CD4-positive, alpha-beta T cell treated with Interleukin-10 for 1 hour (primary cell): ENCODE measurements at regions not wholly inside any gene's neighbourhood (a gene's known extent, or its start where the extent isn't known, plus 50 kb on each side); places are given as distances from the start of the nearest gene placed in this dataset.
A peak's percentile ranks its signal among the peaks of the same experiment; 100 is the strongest.

Experiments
- DNase-seq: peaks from one replicate; pipeline ENCODE4 v3.0.0-alpha.2; 2020

GRCh38 chr21:18460979-18461378 lies 57.4 kb upstream of the TMPRSS15 start:
- no peak for DNase-seq

GRCh38 chr21:18461743-18462142 lies 58.2 kb upstream of the TMPRSS15 start:
- no peak for DNase-seq

GRCh38 chr21:18467715-18468114 lies 64.1 kb upstream of the TMPRSS15 start:
- no peak for DNase-seq

DNA sequence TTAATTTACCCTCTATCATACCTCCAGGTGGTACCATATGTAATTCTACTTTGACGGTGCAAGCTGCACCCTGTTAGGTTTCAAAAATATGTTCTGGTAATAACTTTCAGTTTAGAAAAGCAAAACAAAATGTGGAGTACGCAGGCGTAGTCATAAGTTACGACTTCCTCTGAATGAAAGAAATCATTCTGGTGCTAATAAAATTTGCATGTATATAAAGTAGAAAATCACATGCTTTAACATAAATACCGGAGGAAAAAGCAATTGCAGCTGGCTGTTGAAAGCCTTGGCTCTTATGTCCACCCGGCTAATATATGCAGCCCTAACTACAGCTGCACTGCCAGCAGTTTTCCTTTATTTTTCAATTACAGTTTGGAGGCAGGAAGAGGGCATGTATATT lies 65.2 kb upstream of the TMPRSS15 start:
- DNase-seq: no peak

DNA sequence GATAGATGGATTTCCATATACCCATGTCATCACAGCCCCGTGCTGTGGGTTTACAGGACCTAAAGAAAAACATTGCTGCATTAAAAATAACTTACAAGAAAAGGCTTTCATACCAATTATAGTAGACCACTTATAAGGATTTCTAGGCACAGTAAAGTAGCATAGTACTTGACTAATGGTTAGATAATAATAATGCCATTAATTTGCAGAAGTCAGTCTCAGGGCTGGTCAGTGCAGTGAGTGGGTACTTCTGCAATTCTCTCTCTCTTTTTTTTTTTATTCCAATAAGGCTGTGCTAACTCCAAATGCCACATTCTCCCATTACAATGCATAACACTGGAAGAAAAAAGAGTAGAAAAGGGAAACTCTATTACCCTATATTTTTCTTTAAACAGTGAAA lies 73.1 kb upstream of the TMPRSS15 start:
- DNase-seq: no peak

DNA sequence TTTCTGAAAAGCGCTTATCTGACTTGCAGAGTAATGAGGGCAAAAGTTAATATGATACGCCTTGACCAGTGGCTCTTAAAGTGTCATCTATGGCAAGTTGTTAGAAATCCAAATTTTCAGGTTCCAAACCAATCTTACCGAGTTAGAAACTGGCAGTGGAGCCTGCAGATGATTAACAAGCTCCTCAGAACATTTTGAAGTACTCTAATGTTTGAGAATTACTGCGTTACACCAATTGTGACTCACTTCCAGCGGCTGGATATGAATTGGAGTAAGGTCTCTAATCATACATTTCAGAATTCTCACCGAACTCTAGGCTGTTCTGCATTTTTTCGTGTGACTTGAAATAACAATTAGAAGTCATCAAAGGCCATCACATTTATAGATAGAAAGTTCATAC lies 73.5 kb upstream of the TMPRSS15 start:
- DNase-seq: no peak

GRCh38 chr21:18478513-18478912 lies 74.9 kb upstream of the TMPRSS15 start:
- no peak for DNase-seq

- DNase-seq: no peak
These were observed 84.7 kb upstream of the TMPRSS15 start for GRCh38 chr21:18488252-18488651.

- DNase-seq: no peak
These were observed 89.8 kb upstream of the TMPRSS15 start for GRCh38 chr21:18493422-18493821.

DNA sequence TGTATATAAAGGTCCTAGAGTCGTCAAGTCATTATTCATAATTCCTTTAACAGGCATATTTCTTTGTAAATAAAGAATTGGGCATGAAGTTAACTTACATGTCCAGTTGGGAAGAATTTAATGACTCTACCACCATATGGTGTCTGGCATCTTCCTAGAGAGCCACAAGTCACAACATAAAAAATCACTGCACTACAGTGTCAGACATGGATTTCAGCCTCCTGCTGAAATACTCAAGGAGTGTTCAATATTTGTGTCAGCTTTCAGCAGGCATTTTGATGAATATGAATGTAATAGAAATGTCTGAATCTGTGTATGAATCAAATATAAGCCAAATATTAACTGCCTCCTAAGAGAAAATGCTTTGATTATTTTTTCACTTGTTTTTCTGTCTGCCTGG lies 91.9 kb upstream of the TMPRSS15 start:
- no peak for DNase-seq

- DNase-seq: no peak
These were observed 94.8 kb upstream of the TMPRSS15 start for GRCh38 chr21:18498431-18498830.

DNA sequence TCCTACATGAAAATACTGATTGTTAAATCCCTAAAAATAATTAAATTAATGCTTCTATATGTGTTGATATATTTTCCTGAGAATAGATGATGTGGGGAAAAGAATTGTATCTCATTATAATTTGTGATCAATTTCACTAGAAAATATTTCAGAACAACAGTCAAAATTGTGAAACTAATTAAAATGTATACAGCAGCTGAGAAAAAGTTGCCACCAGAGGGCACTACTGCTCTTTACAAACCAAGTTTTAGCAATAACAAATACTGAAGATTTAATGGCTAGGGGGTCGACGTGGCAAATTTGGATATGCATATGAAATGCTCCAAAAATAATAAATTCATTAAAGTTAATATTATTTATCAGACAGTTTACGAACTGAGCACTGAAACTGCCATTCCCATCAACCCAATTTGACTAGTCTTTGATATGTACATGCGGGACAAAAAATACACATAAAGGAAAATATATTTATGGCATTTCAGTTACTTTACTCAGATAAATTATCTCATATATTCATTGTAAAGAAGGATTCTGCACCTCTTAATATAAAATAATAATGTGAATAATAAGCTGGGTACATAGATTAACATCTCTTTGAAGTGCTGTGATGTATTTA lies 96.3 kb upstream of the TMPRSS15 start:
- peak; percentile 15 for DNase-seq

- DNase-seq: no peak
These were observed 114.5 kb upstream of the TMPRSS15 start for GRCh38 chr21:18518054-18518481.

GRCh38 chr21:18521204-18521603 lies 117.6 kb upstream of the TMPRSS15 start:
- DNase-seq: no peak

- no peak for DNase-seq
These were observed 118.8 kb upstream of the TMPRSS15 start for GRCh38 chr21:18522181-18522972.

GRCh38 chr21:18524097-18524880 lies 120.7 kb upstream of the TMPRSS15 start:
- DNase-seq: no peak

- no peak for DNase-seq
These were observed 125.7 kb upstream of the TMPRSS15 start for GRCh38 chr21:18529254-18529653.

GRCh38 chr21:18542081-18542480 lies 138.5 kb upstream of the TMPRSS15 start:
- DNase-seq: no peak

- DNase-seq: no peak
These were observed 142.3 kb upstream of the TMPRSS15 start for GRCh38 chr21:18545908-18546307.

DNA sequence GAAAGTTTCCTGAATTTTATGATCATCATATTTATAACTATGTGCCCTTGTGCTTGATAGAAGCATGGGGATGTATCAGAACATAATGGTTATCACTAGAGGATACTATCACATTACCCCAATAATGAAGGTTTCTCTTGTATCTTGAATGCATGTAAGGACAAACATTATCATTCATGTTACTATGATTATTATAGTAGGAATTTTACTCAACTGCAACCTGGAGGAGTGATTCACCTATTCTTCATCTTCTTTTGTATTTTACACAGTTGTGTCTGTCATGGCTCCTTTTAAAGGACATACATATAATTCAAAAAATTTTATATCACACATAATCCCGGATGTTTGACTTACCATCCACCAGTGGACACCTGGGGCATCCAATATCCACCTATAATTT lies 143.8 kb upstream of the TMPRSS15 start:
- no peak for DNase-seq

- DNase-seq: no peak
These were observed 144.7 kb upstream of the TMPRSS15 start for GRCh38 chr21:18548249-18548648.

DNA sequence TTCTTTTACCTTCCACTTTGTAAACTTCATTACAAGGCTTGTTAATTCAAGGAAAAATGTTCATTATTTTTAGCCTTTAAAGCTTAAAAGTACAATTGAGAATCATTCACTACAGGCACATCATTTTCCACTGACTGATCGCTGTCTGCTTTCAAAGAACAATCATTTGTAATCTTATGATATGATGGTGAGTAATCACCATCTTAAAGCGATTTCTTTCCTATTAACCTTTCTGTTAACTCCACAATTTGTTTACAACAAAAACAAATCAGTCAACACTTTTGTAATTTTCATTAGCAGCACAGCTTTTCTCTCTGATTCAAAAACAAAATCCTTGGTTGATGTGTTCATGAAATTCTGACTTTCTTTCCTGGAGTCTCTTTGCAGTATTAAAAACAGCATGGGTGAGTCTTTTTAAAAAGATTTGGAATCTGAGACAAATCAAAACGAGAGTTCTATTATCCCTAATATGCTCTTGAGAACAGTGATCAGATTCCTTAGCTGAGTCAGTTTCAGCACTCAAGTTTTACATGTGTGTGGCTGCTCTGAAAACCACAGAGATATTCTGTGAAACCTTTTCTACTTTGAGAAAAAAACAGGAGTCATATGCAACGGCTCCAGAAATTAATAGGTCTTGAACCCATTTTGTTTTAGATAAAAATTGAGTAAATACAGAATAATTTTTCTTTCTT lies 145.8 kb upstream of the TMPRSS15 start:
- DNase-seq: no peak

DNA sequence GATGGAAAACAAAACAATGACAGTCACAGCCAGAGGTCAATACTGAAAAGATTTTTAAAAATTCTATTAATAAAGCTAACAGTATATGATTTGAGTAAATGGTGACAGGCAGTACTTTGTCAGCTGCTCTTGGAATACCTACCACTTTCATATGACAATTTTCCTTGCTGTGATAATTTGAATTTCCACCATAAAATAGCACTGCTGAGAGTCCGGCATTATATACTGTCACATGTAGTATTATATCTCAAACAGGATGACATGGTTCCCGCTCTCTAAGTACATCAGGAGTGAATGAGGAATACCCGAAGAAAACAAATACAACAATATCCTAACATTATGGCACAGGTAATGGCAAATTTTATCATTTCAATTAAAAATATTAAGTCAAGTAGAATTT lies 146.8 kb upstream of the TMPRSS15 start:
- DNase-seq: no peak
